GM19239 (cell line): ENCODE measurements at regions not wholly inside any gene's neighbourhood (a gene's known extent, or its start where the extent isn't known, plus 50 kb on each side); places are given as distances from the start of the nearest gene placed in this dataset.
"Not testable (repeated sequence)": the region's sequence is repeated elsewhere in the genome, so short reads cannot be mapped to it uniquely, and the experiment has no call there.

Experiments used
- DNase-seq: peaks from one replicate; pipeline ENCODE4 v3.0.0; 2011; ENCODE audit warnings: low spot score; ENCODE audit not compliant: insufficient read length
- FAIRE-seq: peaks from 2 replicates; lab custom pipeline; 2011; peaks lifted over from hg19 to GRCh38; lab: Jason Lieb, UNC

DNA sequence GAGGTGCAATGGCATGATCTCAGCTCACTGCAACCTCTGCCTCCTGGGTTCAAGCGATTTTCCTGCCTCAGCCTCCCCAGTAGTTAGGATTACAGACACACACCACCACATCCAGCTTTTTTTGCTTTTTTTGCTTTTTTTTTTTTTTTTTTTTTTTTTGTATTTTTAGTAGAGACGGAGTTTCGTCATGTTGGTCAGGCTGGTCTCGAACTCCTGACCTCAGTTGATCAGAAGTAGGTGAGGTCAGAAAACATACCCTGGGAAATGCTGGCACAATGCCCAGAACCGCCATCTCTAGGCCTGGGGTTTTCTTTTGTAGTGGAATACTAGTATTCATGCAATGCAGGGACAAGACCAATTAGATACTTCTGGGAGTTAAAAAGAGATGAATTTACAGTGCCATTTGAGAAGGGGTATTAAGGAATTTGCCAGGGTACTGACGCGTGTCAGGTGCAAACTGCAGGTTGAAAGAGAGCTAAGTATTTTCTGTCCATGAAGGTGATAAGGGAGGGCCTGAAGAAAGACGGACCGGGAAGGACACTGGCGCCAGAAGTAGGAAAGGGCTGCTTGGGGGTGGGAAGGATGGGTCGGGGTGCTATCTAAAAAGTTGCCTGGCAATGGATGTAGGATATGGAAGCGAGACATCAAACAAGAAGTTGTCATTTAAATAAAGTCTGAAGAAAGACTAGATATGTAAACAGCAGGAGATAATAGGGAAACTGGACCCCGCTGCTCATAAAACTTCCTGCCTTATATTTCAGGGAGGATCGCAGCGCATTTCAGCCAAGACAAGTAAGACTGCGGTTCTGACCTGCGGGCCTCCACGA lies 95.8 kb downstream of the PPIAL4G start:
- FAIRE-seq, DNase-seq: not testable (repeated sequence)

GRCh38 chr1:148386617-148387016 lies 96.5 kb downstream of the PPIAL4G start:
- no peak for DNase-seq

GRCh38 chr1:148386031-148386398 lies 97.1 kb downstream of the PPIAL4G start:
- not testable (repeated sequence) for FAIRE-seq, DNase-seq

More at GRCh38 chr1:148386617-148387016, 96.5 kb downstream of the PPIAL4G start:
- FAIRE-seq, result no peak

DNA sequence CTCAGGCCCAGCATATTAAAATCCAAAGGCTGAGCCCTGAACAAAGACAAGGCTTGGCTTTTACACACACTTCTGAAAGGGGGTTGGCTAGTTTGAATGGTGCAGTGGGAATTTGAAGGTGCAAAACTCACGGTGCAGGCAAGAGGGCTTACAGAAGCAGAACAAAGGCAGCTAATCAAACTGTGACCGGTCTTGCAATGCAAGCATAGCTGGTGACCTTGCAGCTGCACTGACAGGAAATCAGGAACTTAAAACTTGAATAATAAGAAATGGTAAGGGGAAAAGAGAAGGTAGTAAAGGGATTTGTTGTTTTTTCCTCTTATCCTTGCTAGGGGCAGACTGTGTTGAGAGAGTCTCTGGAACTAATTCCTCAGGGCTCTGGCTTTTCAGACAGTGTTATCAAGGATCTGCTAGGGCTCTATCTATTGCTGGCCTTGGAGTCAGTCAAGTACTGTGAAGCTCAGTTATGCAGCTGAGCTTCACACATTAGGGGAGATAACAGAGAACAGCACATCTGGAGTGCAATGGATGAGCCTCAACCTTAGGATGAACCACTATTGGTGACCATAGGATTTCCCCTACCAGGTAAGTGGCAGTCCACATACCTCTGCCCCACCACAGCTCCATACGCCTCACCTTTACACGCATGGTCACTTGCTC lies 97.6 kb downstream of the PPIAL4G start:
- FAIRE-seq, result no peak
- DNase-seq, result no peak

DNA sequence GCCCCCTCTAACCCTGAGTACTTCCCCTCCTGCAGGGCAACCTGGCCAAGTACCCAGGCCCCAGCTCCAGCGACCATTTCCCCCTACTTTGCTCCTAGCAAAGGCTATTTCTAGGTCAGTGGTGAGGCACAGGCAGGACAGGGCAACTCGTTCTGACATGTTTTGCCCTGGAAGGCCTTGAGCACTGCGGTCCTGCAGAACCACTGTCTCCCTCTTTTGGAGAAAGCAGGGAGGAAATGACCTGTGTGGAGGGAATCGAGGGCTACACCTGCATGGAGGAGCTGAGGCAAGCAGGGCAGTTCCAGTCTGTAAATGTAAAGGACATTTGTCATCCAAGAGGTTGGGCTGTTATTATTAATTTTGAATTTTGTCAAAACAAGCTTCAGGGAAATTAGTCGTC lies 99.1 kb downstream of the PPIAL4G start:
- FAIRE-seq (no peak), DNase-seq (no peak)

- no peak for DNase-seq
- FAIRE-seq, result no peak
Measured at GRCh38 chr1:148379697-148380096, 103.4 kb downstream of the PPIAL4G start.

GRCh38 chr1:148379170-148379500 lies 104.0 kb downstream of the PPIAL4G start:
- FAIRE-seq, result no peak

DNA sequence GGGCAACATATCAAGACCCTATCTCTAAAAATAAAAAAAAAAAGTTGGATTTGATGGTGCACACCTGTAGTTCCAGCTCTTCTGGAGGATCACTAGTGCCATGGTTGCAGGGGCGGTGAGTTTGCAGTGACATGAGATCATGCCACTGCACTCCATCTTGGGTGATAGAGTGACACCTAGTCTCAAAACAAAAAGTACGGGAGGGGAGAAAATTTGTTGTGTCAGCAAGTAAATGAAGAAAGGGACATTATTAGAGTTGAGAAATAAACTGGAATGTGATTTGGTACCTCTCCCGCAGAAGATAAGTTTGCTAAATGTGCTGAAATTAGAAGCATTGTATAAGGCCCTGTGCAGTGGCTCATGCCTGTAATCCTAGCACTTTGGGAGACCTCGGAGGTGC lies 105.1 kb downstream of the PPIAL4G start:
- FAIRE-seq, DNase-seq: not testable (repeated sequence)

More at GRCh38 chr1:148379170-148379500, 104.0 kb downstream of the PPIAL4G start:
- no peak for DNase-seq

- not testable (repeated sequence) for DNase-seq, FAIRE-seq
Measured at GRCh38 chr1:148377045-148377444, 106.1 kb downstream of the PPIAL4G start.

- no peak for FAIRE-seq
- DNase-seq, result no peak
Measured at GRCh38 chr1:148374101-148374500, 109.0 kb downstream of the PPIAL4G start.

DNA sequence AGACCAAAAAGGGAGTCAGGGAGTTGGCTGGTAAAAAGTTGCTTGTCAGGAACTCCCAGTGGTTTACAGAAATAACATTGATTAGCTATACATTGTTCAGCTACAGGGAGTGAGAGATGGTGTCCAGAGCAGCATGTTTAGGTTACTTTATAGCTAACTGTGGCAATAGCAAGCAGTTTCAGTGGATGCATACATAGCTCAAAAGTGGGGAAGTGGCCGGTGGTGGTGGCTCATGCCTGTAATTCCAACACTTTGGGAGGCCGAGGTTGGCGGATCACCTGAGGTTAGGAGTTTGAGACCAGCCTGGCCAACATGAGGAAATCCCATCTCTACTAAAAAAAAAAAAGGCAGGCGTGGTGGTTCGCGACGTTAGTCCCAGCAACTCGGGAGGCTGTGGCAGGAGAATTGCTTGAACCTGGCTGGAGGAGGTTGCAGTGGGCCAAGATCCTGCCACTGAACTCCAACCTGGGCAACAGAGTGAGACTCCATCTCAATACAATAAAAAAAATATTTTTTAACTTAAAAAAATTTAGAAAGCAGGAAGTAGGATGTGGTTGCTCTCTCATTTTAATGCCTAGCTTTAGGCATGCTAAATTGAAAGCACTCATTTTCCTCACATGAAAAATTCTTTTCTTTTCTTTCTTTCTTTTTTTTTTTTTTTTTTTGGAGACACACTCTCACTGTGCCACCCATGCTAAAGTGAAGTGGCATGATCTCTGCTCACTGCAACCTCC lies 109.7 kb downstream of the PPIAL4G start:
- DNase-seq (no peak), FAIRE-seq (no peak)

DNA sequence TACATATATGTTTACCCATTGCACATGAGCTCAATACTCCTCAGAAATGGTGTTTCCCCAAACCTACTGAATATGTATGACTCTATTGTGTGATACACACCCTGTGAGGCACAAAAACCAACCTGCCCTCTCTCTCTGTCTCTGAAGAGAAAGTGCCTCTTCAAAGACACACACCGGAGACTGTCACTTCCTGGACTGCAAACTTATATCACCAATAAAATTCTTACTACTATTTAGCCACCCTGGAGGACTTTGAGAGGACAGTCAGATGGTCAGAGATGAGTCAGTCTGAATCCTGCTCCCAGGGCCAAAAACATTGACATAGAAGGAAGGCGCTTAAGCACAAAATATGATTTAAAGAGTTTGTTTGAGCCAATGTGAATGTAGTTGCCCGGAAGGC lies 110.4 kb downstream of the PPIAL4G start:
- no peak for FAIRE-seq

DNA sequence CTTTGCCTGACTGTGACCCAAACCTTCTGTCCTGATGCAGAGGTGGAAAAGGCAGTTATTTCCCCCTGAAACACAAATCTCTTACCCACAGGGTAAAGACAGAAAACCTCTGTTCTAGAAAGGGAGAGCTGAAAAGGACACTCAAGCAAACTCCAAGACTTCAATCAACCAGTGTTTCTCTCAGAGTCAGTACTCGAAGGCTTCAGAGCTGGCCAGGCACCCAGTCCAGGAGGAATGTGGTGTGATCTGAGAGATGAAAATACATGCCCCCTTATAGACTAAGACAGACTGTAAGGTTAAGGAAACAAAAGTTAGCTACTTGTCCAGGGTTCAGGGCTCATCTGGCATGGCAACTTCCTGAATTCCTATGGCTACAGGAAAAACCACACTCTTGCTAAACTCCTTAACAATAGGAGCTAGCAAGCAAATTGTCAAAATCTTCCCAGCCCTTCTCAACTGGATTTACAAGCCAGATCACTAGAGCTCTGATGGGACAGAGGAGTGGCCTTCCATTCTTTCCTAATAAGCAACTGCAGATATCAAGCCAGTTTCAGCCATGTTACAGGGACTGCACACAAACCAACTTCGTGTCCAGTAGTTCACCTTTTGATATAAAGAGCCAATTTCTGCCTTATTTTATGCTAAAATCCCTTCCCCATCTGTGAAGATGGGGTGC lies 110.9 kb downstream of the PPIAL4G start:
- not testable (repeated sequence) for FAIRE-seq, DNase-seq

More for the DNA sequence above, 110.4 kb downstream of the PPIAL4G start:
- no peak for DNase-seq

DNA sequence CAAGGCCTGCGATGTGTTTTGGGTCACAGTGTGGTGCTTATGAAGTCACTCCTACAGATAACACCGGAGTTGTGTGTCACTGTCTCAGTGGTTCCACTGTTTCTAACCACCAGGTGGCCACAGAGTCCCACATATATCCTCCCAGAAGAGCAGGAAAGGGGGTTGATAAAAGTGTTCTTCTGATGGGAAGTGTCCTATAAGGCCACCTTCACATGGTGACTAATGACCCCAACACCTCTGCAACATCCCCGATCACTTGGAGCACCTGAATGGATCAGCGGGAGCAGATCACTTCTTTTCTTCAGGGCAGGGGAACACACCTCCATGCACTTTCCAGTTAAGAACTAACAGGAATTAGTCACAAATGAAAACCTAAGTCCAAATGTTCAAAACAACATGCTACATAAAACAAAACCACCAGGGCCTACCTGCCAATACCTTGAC lies 111.5 kb downstream of the PPIAL4G start:
- peak; percentile 41 for DNase-seq

GRCh38 chr1:148370661-148371060 lies 112.4 kb downstream of the PPIAL4G start:
- not testable (repeated sequence) for DNase-seq, FAIRE-seq

More for the DNA sequence above, 111.5 kb downstream of the PPIAL4G start:
- not testable (repeated sequence) for FAIRE-seq

DNA sequence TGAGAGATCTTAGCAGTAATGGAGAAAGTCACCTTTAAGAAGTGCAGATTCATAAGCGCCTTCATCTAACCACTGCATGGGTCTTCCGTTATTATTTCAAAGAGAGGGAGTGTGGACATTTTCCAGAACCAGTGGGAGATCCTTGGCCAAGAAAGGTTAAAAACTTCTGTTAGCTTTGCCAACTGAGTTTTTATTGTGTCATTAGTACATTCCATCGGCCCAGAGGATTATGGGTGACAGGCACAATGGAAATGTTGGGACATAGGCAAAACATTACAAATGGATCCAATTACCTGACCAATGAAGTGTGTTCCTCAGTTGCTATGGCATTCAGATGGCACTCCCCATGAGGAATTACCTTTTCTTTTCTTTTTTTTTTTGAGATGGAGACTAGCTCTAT lies 115.5 kb downstream of the PPIAL4G start:
- DNase-seq (no peak), FAIRE-seq (no peak)

DNA sequence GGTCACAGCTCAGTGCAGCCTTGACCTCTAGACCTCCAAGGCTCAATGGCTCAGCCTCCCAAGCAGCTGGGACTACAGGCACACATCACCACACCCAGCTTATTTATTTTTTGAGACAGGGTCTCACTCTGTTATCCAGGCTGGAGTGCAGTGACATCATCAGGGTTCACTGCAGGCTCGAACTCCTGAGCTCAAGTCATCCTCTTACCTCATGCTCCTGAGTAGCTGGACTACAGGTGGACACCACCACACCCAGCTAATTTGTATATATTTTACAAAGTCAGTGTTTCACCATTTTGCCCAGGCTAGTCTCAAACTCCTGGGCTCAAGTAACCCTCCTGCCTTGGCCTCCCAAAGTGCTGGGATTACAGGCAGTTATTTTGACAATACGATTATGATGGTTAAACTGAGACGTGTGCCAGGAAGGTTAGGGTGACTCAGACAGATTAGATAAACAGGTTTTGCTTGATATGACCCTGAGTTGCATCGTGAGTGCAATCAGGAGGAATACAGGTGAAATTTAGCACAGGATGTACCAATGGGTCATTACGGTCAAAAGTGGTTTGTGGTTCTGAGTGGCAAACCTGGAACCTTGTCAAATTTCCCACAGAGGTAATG lies 116.9 kb downstream of the PPIAL4G start:
- FAIRE-seq, DNase-seq: not testable (repeated sequence)

- FAIRE-seq, DNase-seq: not testable (repeated sequence)
Measured at GRCh38 chr1:148365151-148365550, 118.0 kb downstream of the PPIAL4G start.

DNA sequence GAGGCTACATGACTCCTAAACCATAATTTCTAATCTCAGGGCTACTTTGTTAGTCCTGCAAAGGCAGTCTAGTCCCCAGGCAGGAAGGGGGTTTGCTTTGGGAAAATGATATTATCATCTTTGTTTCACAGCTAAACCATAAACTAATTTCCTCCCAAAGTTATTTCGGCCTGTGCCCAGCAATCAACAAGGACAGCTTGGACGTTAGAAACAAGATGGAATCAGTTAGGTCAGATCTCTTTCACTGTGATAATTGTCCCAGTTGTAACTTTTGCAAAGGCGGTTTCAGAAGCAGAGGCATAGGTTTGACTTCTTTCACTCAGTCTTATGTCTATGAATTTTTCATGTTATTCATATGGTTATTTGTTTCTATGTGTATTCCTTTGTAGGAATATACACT lies 119.1 kb downstream of the PPIAL4G start:
- DNase-seq, FAIRE-seq: not testable (repeated sequence)

- FAIRE-seq, result no peak
- DNase-seq, result no peak
Measured at GRCh38 chr1:148363439-148363810, 119.7 kb downstream of the PPIAL4G start.
